HEK293 (cell line): ENCODE measurements at regions not wholly inside any gene's neighbourhood (a gene's known extent, or its start where the extent isn't known, plus 50 kb on each side); places are given as distances from the start of the nearest gene placed in this dataset.
"Not testable (repeated sequence)": the region's sequence is repeated elsewhere in the genome, so short reads cannot be mapped to it uniquely, and the experiment has no call there.

Experiments used
- CTCF ChIA-PET: fragments of 350-600 bp; formaldehyde crosslinking; extraction: SDS; loops from one replicate; lab custom pipeline; 2021; ENCODE audit warnings: antibody characterized with exemption; lab: Yijun Ruan, JAX
- POLR2A ChIA-PET: fragments of 300-600 bp; formaldehyde crosslinking; extraction: SDS; loops from one replicate; lab custom pipeline; 2020; ENCODE audit warnings: antibody characterized with exemption, inconsistent platforms; lab: Yijun Ruan, JAX
- H3K27ac ChIP-seq: fragments of 200-500 bp; sonication (Bioruptor generic); 2 replicates; pipeline ENCODE4 v1.5.1; 2014; ENCODE audit warnings: low read depth, low read length, control low read depth, inconsistent platforms; ENCODE audit errors: extremely low read depth
- H3K36me3 ChIP-seq, 2 experiments: fragments of 200-500 bp in 1 of 2; sonication (Bioruptor generic) in 1 of 2; 1 replicate in 1 of 2; 2 replicates in 1 of 2; pipeline ENCODE4 v1.5.1; 2014 to 2017; ENCODE audit warnings: inconsistent platforms in 2 of 2, low read length in 2 of 2; ENCODE audit not compliant: control insufficient read depth in 2 of 2, insufficient read depth in 1 of 2
- H3K4me1 ChIP-seq: fragments of 200-500 bp; sonication (Bioruptor generic); 2 replicates; pipeline ENCODE4 v1.5.1; 2014; ENCODE audit warnings: mild to moderate bottlenecking, low read length, inconsistent platforms; ENCODE audit not compliant: control insufficient read depth, insufficient read depth
- H3K4me3 ChIP-seq: 2 replicates; pipeline ENCODE4 v1.5.1; 2011; ENCODE audit warnings: low read depth, mild to moderate bottlenecking, control low read depth, low read length, moderate library complexity
- H3K9me3 ChIP-seq: fragments of 200-500 bp; sonication (Bioruptor generic); 2 replicates; pipeline ENCODE4 v1.5.1; 2014; ENCODE audit warnings: low read depth, low read length, inconsistent platforms; ENCODE audit not compliant: control insufficient read depth, insufficient read depth
- KLF1 ChIP-seq: fragments of 450-650 bp; formaldehyde crosslinking; IDR thresholded peaks from 2 replicates; pipeline ENCODE4 v1.5.1; 2016; ENCODE audit warnings: missing biosample characterization, missing genetic modification characterization
- MEIS1 ChIP-seq: sonication (generic); formaldehyde crosslinking; IDR thresholded peaks from 2 replicates; pipeline ENCODE4 v1.8.1; 2022; ENCODE audit warnings: missing genetic modification reagents, mild to moderate bottlenecking, borderline replicate concordance
- RBAK ChIP-seq: fragments of 450-650 bp; formaldehyde crosslinking; IDR thresholded peaks from 2 replicates; pipeline ENCODE4 v1.5.1; 2016; ENCODE audit warnings: missing biosample characterization, missing genetic modification characterization
- ZBTB7A ChIP-seq: fragments of 450-650 bp; formaldehyde crosslinking; IDR thresholded peaks from 2 replicates; pipeline ENCODE4 v1.5.1; 2016; ENCODE audit warnings: low read depth, missing biosample characterization, missing genetic modification characterization
- ZFP3 ChIP-seq: fragments of 450-650 bp; formaldehyde crosslinking; IDR thresholded peaks from 2 replicates; pipeline ENCODE4 v1.5.1; 2016; ENCODE audit warnings: low read depth, missing biosample characterization, missing genetic modification characterization
- ZNF133 ChIP-seq: fragments of 450-650 bp; formaldehyde crosslinking; IDR thresholded peaks from 2 replicates; pipeline ENCODE4 v1.5.1; 2016; ENCODE audit warnings: missing biosample characterization, missing genetic modification characterization
- ZNF184 ChIP-seq: fragments of 450-650 bp; IDR thresholded peaks from 2 replicates; pipeline ENCODE4 v1.5.1; 2018; ENCODE audit warnings: missing biosample characterization, mild to moderate bottlenecking, missing genetic modification characterization
- ZNF19 ChIP-seq: fragments of 450-650 bp; formaldehyde crosslinking; IDR thresholded peaks from 2 replicates; pipeline ENCODE4; 2016; ENCODE audit warnings: missing biosample characterization, missing genetic modification characterization, low read depth
- ZNF221 ChIP-seq: fragments of 450-650 bp; formaldehyde crosslinking; IDR thresholded peaks from 2 replicates; pipeline ENCODE4 v1.5.1; 2017; ENCODE audit warnings: missing biosample characterization, missing genetic modification characterization, borderline replicate concordance
- ZNF239 ChIP-seq: fragments of 450-650 bp; formaldehyde crosslinking; IDR thresholded peaks from 2 replicates; pipeline ENCODE4 v1.5.1; 2016; ENCODE audit warnings: missing biosample characterization, missing genetic modification characterization
- ZNF311 ChIP-seq: fragments of 450-650 bp; formaldehyde crosslinking; IDR thresholded peaks from 2 replicates; pipeline ENCODE4 v1.5.1; 2017; ENCODE audit warnings: missing biosample characterization, missing genetic modification characterization, borderline replicate concordance
- ZNF394 ChIP-seq: fragments of 450-650 bp; formaldehyde crosslinking; IDR thresholded peaks from 2 replicates; pipeline ENCODE4 v1.5.1; 2016; ENCODE audit warnings: missing biosample characterization, missing genetic modification characterization, mild to moderate bottlenecking, moderate library complexity, borderline replicate concordance
- ZNF404 ChIP-seq: fragments of 450-650 bp; formaldehyde crosslinking; IDR thresholded peaks from 2 replicates; pipeline ENCODE4 v1.5.1; 2017; ENCODE audit warnings: missing biosample characterization, missing genetic modification characterization
- ZNF48 ChIP-seq: fragments of 450-650 bp; formaldehyde crosslinking; IDR thresholded peaks from 2 replicates; pipeline ENCODE4 v1.5.1; 2016; ENCODE audit warnings: missing biosample characterization, missing genetic modification characterization
- ZNF561 ChIP-seq: fragments of 450-650 bp; IDR thresholded peaks from 2 replicates; pipeline ENCODE4 v1.5.1; 2018; ENCODE audit warnings: missing biosample characterization, missing genetic modification characterization, borderline replicate concordance
- ZNF660 ChIP-seq: fragments of 450-650 bp; IDR thresholded peaks from 2 replicates; pipeline ENCODE4 v1.5.1; 2018; ENCODE audit warnings: missing biosample characterization, mild to moderate bottlenecking, missing genetic modification characterization
- ZNF768 ChIP-seq: fragments of 450-650 bp; formaldehyde crosslinking; IDR thresholded peaks from 2 replicates; pipeline ENCODE4 v1.5.1; 2018; ENCODE audit warnings: missing biosample characterization, mild to moderate bottlenecking, missing genetic modification characterization
- ZXDB ChIP-seq: fragments of 450-650 bp; formaldehyde crosslinking; IDR thresholded peaks from 2 replicates; pipeline ENCODE4 v1.5.1; 2016; ENCODE audit warnings: missing biosample characterization, missing genetic modification characterization
- TF ChIP-seq, protein P1 (sequence below): fragments of 450-650 bp; formaldehyde crosslinking; IDR thresholded peaks from 2 replicates; pipeline ENCODE4 v1.5.1; 2016; ENCODE audit warnings: missing biosample characterization, missing genetic modification characterization
- TF ChIP-seq, protein P2 (sequence below): fragments of 450-650 bp; formaldehyde crosslinking; IDR thresholded peaks from 2 replicates; pipeline ENCODE4 v1.5.1; 2016; ENCODE audit warnings: missing biosample characterization, missing genetic modification characterization
- TF ChIP-seq, protein P3 (sequence below): fragments of 450-650 bp; IDR thresholded peaks from 2 replicates; pipeline ENCODE4 v1.5.1; 2018; ENCODE audit warnings: missing biosample characterization, missing genetic modification characterization
- TF ChIP-seq, protein P4 (sequence below): fragments of 450-650 bp; formaldehyde crosslinking; IDR thresholded peaks from 2 replicates; pipeline ENCODE4 v1.5.1; 2016; ENCODE audit warnings: missing biosample characterization, missing genetic modification characterization

DNA sequence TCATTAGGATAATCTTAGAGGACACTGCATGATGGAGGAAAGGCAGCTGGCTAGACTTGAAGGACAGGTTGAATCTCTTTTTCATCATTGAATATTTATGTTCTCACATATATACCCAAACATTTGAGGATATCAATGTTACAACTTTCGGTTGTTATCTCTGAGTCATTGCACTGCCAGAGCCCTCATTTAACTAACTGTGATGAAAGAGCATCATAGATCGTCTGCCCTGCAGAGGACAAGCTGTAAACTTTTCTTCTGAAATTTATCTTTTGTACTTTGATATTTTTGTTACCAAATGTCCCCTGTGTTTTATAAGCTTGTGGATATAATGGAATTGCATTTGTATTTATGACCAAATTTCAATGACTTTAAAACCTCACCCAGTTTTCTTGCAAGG, 298.7 kb downstream of the PHF14 start (continued):
- TF ChIP-seq ZNF239 (tag by site-specific recombination): no peak

DNA sequence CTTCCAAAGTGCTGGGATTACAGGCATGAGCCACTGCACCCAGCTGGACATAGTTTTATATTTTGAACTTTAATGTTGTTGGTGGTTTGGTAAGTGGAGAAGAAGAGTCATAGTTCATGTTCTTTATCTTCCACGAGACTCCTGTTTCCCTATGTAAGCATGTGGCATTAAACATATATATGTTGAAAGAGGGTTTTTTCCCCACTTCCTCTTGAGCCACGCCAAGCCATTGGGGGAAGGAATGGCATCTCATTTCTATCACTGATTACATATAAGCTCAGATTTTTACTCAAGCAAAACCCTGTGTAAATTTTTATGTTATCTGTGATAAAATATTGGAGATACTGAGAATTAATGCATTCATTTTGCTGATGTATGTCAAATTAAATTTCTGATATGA, 300.4 kb downstream of the PHF14 start:
- Histone ChIP-seq H3K4me1 (no peaks in the 10 kb centered on the region), H3K27ac (no peak overlapping the region), H3K4me3 (no peak overlapping the region), H3K9me3 (no peaks in the 10 kb centered on the region), H3K36me3 (no peaks in the 10 kb centered on the region)
- POLR2A ChIA-PET: no interaction called here
- CTCF ChIA-PET: interaction anchor here (0.6 kb wide), 1 partner anchor 861 kb away, joined by 3 read pairs; no protein-coding TSS in a partner anchor
- TF ChIP-seq ZNF311 (tag by site-specific recombination) (no peak), ZFP3 (tag by site-specific recombination) (no peak), MEIS1 (CRISPR knock-in tag) (no peak), KLF1 (tag by site-specific recombination) (no peak), ZNF561 (tag by site-specific recombination) (no peak), ZNF184 (tag by site-specific recombination) (no peak), ZNF404 (tag by site-specific recombination) (no peak), ZNF133 (tag by site-specific recombination) (no peak), ZNF394 (no peak)
- TF ChIP-seq, protein P1, sequence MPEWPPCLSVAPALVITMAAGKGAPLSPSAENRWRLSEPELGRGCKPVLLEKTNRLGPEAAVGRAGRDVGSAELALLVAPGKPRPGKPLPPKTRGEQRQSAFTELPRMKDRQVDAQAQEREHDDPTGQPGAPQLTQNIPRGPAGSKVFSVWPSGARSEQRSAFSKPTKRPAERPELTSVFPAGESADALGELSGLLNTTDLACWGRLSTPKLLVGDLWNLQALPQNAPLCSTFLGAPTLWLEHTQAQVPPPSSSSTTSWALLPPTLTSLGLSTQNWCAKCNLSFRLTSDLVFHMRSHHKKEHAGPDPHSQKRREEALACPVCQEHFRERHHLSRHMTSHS (tag by site-specific recombination): no peak

DNA sequence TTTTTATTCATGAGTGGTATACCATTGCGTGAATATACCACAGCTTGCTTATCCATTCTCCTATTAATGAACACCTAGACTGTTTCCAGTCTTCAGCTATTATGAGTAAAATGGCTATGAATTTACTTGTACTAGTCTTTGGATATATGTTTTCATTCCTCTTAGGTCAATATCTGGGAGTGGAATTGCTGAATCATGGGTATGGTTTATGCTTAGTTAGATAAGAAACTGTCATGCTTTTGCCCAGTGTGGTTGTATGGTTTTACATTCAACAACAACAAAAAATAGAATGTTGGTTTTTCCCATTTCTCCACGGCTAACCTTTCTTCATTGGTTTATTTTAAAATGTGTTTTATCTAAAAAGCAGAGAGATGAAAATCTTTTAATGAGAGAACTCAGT, 308.3 kb downstream of the PHF14 start:
- Histone ChIP-seq H3K4me1 (no peaks in the 10 kb centered on the region), H3K36me3 (no peaks in the 10 kb centered on the region), H3K9me3 (no peaks in the 10 kb centered on the region), H3K4me3 (no peak overlapping the region), H3K27ac (no peak overlapping the region)
- CTCF ChIA-PET: no interaction called here
- POLR2A ChIA-PET: no interaction called here
- TF ChIP-seq, protein P2, sequence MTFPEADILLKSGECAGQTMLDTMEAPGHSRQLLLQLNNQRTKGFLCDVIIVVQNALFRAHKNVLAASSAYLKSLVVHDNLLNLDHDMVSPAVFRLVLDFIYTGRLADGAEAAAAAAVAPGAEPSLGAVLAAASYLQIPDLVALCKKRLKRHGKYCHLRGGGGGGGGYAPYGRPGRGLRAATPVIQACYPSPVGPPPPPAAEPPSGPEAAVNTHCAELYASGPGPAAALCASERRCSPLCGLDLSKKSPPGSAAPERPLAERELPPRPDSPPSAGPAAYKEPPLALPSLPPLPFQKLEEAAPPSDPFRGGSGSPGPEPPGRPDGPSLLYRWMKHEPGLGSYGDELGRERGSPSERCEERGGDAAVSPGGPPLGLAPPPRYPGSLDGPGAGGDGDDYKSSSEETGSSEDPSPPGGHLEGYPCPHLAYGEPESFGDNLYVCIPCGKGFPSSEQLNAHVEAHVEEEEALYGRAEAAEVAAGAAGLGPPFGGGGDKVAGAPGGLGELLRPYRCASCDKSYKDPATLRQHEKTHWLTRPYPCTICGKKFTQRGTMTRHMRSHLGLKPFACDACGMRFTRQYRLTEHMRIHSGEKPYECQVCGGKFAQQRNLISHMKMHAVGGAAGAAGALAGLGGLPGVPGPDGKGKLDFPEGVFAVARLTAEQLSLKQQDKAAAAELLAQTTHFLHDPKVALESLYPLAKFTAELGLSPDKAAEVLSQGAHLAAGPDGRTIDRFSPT (tag by site-specific recombination): no peak
- TF ChIP-seq, protein P3, sequence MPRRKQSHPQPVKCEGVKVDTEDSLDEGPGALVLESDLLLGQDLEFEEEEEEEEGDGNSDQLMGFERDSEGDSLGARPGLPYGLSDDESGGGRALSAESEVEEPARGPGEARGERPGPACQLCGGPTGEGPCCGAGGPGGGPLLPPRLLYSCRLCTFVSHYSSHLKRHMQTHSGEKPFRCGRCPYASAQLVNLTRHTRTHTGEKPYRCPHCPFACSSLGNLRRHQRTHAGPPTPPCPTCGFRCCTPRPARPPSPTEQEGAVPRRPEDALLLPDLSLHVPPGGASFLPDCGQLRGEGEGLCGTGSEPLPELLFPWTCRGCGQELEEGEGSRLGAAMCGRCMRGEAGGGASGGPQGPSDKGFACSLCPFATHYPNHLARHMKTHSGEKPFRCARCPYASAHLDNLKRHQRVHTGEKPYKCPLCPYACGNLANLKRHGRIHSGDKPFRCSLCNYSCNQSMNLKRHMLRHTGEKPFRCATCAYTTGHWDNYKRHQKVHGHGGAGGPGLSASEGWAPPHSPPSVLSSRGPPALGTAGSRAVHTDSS (tag by site-specific recombination): no peak
- TF ChIP-seq ZNF311 (tag by site-specific recombination): no peak
- no peak for TF ChIP-seq ZXDB (tag by site-specific recombination)
- no peak for TF ChIP-seq ZNF19 (tag by site-specific recombination)
- TF ChIP-seq RBAK (tag by site-specific recombination): no peak
- TF ChIP-seq ZNF48: no peak
- TF ChIP-seq ZBTB7A: no peak
- no peak for TF ChIP-seq ZNF404 (tag by site-specific recombination)
- TF ChIP-seq, protein P4, sequence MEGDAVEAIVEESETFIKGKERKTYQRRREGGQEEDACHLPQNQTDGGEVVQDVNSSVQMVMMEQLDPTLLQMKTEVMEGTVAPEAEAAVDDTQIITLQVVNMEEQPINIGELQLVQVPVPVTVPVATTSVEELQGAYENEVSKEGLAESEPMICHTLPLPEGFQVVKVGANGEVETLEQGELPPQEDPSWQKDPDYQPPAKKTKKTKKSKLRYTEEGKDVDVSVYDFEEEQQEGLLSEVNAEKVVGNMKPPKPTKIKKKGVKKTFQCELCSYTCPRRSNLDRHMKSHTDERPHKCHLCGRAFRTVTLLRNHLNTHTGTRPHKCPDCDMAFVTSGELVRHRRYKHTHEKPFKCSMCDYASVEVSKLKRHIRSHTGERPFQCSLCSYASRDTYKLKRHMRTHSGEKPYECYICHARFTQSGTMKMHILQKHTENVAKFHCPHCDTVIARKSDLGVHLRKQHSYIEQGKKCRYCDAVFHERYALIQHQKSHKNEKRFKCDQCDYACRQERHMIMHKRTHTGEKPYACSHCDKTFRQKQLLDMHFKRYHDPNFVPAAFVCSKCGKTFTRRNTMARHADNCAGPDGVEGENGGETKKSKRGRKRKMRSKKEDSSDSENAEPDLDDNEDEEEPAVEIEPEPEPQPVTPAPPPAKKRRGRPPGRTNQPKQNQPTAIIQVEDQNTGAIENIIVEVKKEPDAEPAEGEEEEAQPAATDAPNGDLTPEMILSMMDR (tag by site-specific recombination): no peak
- TF ChIP-seq ZNF768 (tag by site-specific recombination): no peak
- TF ChIP-seq ZNF660 (tag by site-specific recombination): no peak
- no peak for TF ChIP-seq ZNF221 (tag by site-specific recombination)

DNA sequence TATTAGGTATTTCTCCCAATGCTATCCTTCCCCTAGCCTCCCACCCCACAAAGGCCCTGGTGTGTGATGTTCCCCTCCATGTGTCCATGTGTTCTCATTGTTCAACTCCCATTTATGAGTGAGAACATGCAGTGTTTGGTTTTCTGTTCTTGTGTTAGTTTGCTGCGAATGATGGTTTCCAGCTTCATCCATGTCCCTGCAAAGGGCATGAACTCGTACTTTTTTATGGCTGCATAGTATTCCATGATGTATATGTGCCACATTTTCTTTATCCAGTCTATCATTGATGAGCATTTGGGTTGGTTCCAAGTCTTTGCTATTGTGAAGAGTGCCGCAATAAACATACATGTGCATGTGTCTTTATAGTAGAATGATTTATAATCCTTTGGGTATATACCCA, 309.9 kb downstream of the PHF14 start:
- CTCF ChIA-PET, H3K36me3 ChIP-seq, H3K9me3 ChIP-seq, H3K27ac ChIP-seq, H3K4me1 ChIP-seq, H3K4me3 ChIP-seq, POLR2A ChIA-PET: not testable (repeated sequence)
